HEK293 (cell line): ENCODE measurements at regions not wholly inside any gene's neighbourhood (a gene's known extent, or its start where the extent isn't known, plus 50 kb on each side); places are given as distances from the start of the nearest gene placed in this dataset.

Experiments used
- CTCF ChIA-PET: fragments of 350-600 bp; formaldehyde crosslinking; extraction: SDS; loops from one replicate; lab custom pipeline; 2021; ENCODE audit warnings: antibody characterized with exemption; lab: Yijun Ruan, JAX
- POLR2A ChIA-PET: fragments of 300-600 bp; formaldehyde crosslinking; extraction: SDS; loops from one replicate; lab custom pipeline; 2020; ENCODE audit warnings: antibody characterized with exemption, inconsistent platforms; lab: Yijun Ruan, JAX
- H3K27ac ChIP-seq: fragments of 200-500 bp; sonication (Bioruptor generic); 2 replicates; pipeline ENCODE4 v1.5.1; 2014; ENCODE audit warnings: low read depth, low read length, control low read depth, inconsistent platforms; ENCODE audit errors: extremely low read depth
- H3K36me3 ChIP-seq, 2 experiments: fragments of 200-500 bp in 1 of 2; sonication (Bioruptor generic) in 1 of 2; 1 replicate in 1 of 2; 2 replicates in 1 of 2; pipeline ENCODE4 v1.5.1; 2014 to 2017; ENCODE audit warnings: inconsistent platforms in 2 of 2, low read length in 2 of 2; ENCODE audit not compliant: control insufficient read depth in 2 of 2, insufficient read depth in 1 of 2
- H3K4me1 ChIP-seq: fragments of 200-500 bp; sonication (Bioruptor generic); 2 replicates; pipeline ENCODE4 v1.5.1; 2014; ENCODE audit warnings: mild to moderate bottlenecking, low read length, inconsistent platforms; ENCODE audit not compliant: control insufficient read depth, insufficient read depth
- H3K4me3 ChIP-seq: 2 replicates; pipeline ENCODE4 v1.5.1; 2011; ENCODE audit warnings: low read depth, mild to moderate bottlenecking, control low read depth, low read length, moderate library complexity
- H3K9me3 ChIP-seq: fragments of 200-500 bp; sonication (Bioruptor generic); 2 replicates; pipeline ENCODE4 v1.5.1; 2014; ENCODE audit warnings: low read depth, low read length, inconsistent platforms; ENCODE audit not compliant: control insufficient read depth, insufficient read depth
- FEZF1 ChIP-seq: fragments of 450-650 bp; formaldehyde crosslinking; IDR thresholded peaks from 2 replicates; pipeline ENCODE4 v1.5.1; 2016; ENCODE audit warnings: missing biosample characterization, missing genetic modification characterization
- GLIS2 ChIP-seq: fragments of 450-650 bp; formaldehyde crosslinking; IDR thresholded peaks from 2 replicates; pipeline ENCODE4 v1.5.1; 2016; ENCODE audit warnings: missing biosample characterization, missing genetic modification characterization
- OVOL3 ChIP-seq: fragments of 450-650 bp; formaldehyde crosslinking; IDR thresholded peaks from 2 replicates; pipeline ENCODE4 v1.5.1; 2016; ENCODE audit warnings: missing biosample characterization, missing genetic modification characterization
- PRDM1 ChIP-seq: fragments of 450-650 bp; formaldehyde crosslinking; IDR thresholded peaks from 2 replicates; pipeline ENCODE4; 2016; ENCODE audit warnings: missing biosample characterization, missing genetic modification characterization
- PRDM6 ChIP-seq: fragments of 450-650 bp; formaldehyde crosslinking; IDR thresholded peaks from 2 replicates; pipeline ENCODE4 v1.5.1; 2017; ENCODE audit warnings: missing biosample characterization, missing genetic modification characterization
- ZBTB6 ChIP-seq: fragments of 450-650 bp; formaldehyde crosslinking; IDR thresholded peaks from 2 replicates; pipeline ENCODE4 v1.5.1; 2017; ENCODE audit warnings: missing biosample characterization, missing genetic modification characterization
- ZBTB7A ChIP-seq: fragments of 450-650 bp; formaldehyde crosslinking; IDR thresholded peaks from 2 replicates; pipeline ENCODE4 v1.5.1; 2016; ENCODE audit warnings: low read depth, missing biosample characterization, missing genetic modification characterization
- ZFHX2 ChIP-seq: fragments of 450-650 bp; formaldehyde crosslinking; conservative IDR thresholded peaks from 2 replicates; pipeline ENCODE4 v1.5.1; 2016; ENCODE audit warnings: missing biosample characterization, missing genetic modification characterization
- ZFP37 ChIP-seq: fragments of 450-650 bp; formaldehyde crosslinking; IDR thresholded peaks from 2 replicates; pipeline ENCODE4 v1.5.1; 2016; ENCODE audit warnings: missing biosample characterization, missing genetic modification characterization
- ZNF133 ChIP-seq: fragments of 450-650 bp; formaldehyde crosslinking; IDR thresholded peaks from 2 replicates; pipeline ENCODE4 v1.5.1; 2016; ENCODE audit warnings: missing biosample characterization, missing genetic modification characterization
- ZNF174 ChIP-seq: fragments of 450-650 bp; formaldehyde crosslinking; IDR thresholded peaks from 2 replicates; pipeline ENCODE4 v1.5.0; 2017; ENCODE audit warnings: missing biosample characterization, mild to moderate bottlenecking, missing genetic modification characterization
- ZNF175 ChIP-seq: fragments of 450-650 bp; formaldehyde crosslinking; IDR thresholded peaks from 2 replicates; pipeline ENCODE4 v1.5.1; 2016; ENCODE audit warnings: missing biosample characterization, missing genetic modification characterization
- ZNF19 ChIP-seq: fragments of 450-650 bp; formaldehyde crosslinking; IDR thresholded peaks from 2 replicates; pipeline ENCODE4; 2016; ENCODE audit warnings: missing biosample characterization, missing genetic modification characterization, low read depth
- ZNF202 ChIP-seq: fragments of 450-650 bp; formaldehyde crosslinking; IDR thresholded peaks from 2 replicates; pipeline ENCODE4 v1.5.1; 2016; ENCODE audit warnings: missing biosample characterization, missing genetic modification characterization, borderline replicate concordance
- ZNF211 ChIP-seq: fragments of 450-650 bp; formaldehyde crosslinking; IDR thresholded peaks from 2 replicates; pipeline ENCODE4 v1.5.1; 2016; ENCODE audit warnings: low read depth, missing biosample characterization, missing genetic modification characterization
- ZNF214 ChIP-seq: fragments of 450-650 bp; formaldehyde crosslinking; IDR thresholded peaks from 2 replicates; pipeline ENCODE4 v1.5.1; 2017; ENCODE audit warnings: missing biosample characterization, mild to moderate bottlenecking, missing genetic modification characterization, borderline replicate concordance
- ZNF221 ChIP-seq: fragments of 450-650 bp; formaldehyde crosslinking; IDR thresholded peaks from 2 replicates; pipeline ENCODE4 v1.5.1; 2017; ENCODE audit warnings: missing biosample characterization, missing genetic modification characterization, borderline replicate concordance
- ZNF266 ChIP-seq: fragments of 450-650 bp; formaldehyde crosslinking; IDR thresholded peaks from 2 replicates; pipeline ENCODE4 v1.5.1; 2016; ENCODE audit warnings: missing biosample characterization, missing genetic modification characterization, low read depth
- ZNF341 ChIP-seq: fragments of 450-650 bp; formaldehyde crosslinking; IDR thresholded peaks from 2 replicates; pipeline ENCODE4; 2016; ENCODE audit warnings: low read depth, missing biosample characterization, missing genetic modification characterization
- ZNF391 ChIP-seq: fragments of 450-650 bp; formaldehyde crosslinking; IDR thresholded peaks from 2 replicates; pipeline ENCODE4 v1.5.1; 2016; ENCODE audit warnings: low read depth, missing biosample characterization, missing genetic modification characterization, borderline replicate concordance
- ZNF677 ChIP-seq: fragments of 450-650 bp; IDR thresholded peaks from 2 replicates; pipeline ENCODE4 v1.5.0; 2018; ENCODE audit warnings: missing biosample characterization, mild to moderate bottlenecking, missing genetic modification characterization, moderate library complexity
- ZNF785 ChIP-seq: fragments of 450-650 bp; formaldehyde crosslinking; IDR thresholded peaks from 2 replicates; pipeline ENCODE4 v1.5.1; 2016; ENCODE audit warnings: missing biosample characterization, missing genetic modification characterization
- ZSCAN4 ChIP-seq: fragments of 450-650 bp; formaldehyde crosslinking; IDR thresholded peaks from 2 replicates; pipeline ENCODE4 v1.5.1; 2017; ENCODE audit warnings: missing biosample characterization, missing genetic modification characterization
- ZXDB ChIP-seq: fragments of 450-650 bp; formaldehyde crosslinking; IDR thresholded peaks from 2 replicates; pipeline ENCODE4 v1.5.1; 2016; ENCODE audit warnings: missing biosample characterization, missing genetic modification characterization
- TF ChIP-seq, protein P1 (sequence below): fragments of 450-650 bp; formaldehyde crosslinking; IDR thresholded peaks from 2 replicates; pipeline ENCODE4 v1.5.1; 2016; ENCODE audit warnings: missing biosample characterization, missing genetic modification characterization
- TF ChIP-seq, protein P2 (sequence below): fragments of 450-650 bp; formaldehyde crosslinking; IDR thresholded peaks from 2 replicates; pipeline ENCODE4 v1.5.1; 2016; ENCODE audit warnings: missing biosample characterization, missing genetic modification characterization
- TF ChIP-seq, protein P3 (sequence below): fragments of 450-650 bp; formaldehyde crosslinking; optimal IDR thresholded peaks from 2 replicates; pipeline ENCODE3; 2016; ENCODE audit warnings: missing biosample characterization, mild to moderate bottlenecking, missing genetic modification characterization
- TF ChIP-seq, protein P4 (sequence below): fragments of 450-650 bp; formaldehyde crosslinking; IDR thresholded peaks from 2 replicates; pipeline ENCODE4 v1.5.1; 2016; ENCODE audit warnings: missing biosample characterization, missing genetic modification characterization

GRCh38 chr2:584863-585823 is 92.1 kb downstream of the TMEM18 start:
- POLR2A ChIA-PET: no interaction called here
- H3K9me3 ChIP-seq: no peaks in the 10 kb centered on the region
- H3K4me1 ChIP-seq: peaks cover 7% of the 10 kb centered on the region

GRCh38 chr2:583666-584065 is 93.5 kb downstream of the TMEM18 start:
- Histone ChIP-seq H3K4me3 (no peak overlapping the region), H3K9me3 (no peaks in the 10 kb centered on the region), H3K27ac (no peak overlapping the region), H3K36me3 (no peaks in the 10 kb centered on the region), H3K4me1 (peaks cover 7% of the 10 kb centered on the region)
- POLR2A ChIA-PET: no interaction called here
- CTCF ChIA-PET: no interaction called here
- TF ChIP-seq ZFP37: no peak
- TF ChIP-seq ZNF214 (tag by site-specific recombination): no peak
- TF ChIP-seq ZNF211 (tag by site-specific recombination): no peak
- no peak for TF ChIP-seq ZNF133 (tag by site-specific recombination)
- no peak for TF ChIP-seq ZBTB7A
- TF ChIP-seq FEZF1 (tag by site-specific recombination): no peak
- TF ChIP-seq, protein P1, sequence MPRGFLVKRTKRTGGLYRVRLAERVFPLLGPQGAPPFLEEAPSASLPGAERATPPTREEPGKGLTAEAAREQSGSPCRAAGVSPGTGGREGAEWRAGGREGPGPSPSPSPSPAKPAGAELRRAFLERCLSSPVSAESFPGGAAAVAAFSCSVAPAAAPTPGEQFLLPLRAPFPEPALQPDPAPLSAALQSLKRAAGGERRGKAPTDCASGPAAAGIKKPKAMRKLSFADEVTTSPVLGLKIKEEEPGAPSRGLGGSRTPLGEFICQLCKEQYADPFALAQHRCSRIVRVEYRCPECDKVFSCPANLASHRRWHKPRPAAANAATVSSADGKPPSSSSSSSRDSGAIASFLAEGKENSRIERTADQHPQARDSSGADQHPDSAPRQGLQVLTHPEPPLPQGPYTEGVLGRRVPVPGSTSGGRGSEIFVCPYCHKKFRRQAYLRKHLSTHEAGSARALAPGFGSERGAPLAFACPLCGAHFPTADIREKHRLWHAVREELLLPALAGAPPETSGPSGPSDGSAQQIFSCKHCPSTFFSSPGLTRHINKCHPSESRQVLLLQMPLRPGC (tag by site-specific recombination): no peak
- no peak for TF ChIP-seq ZNF266 (tag by site-specific recombination)
- no peak for TF ChIP-seq ZNF221 (tag by site-specific recombination)
- TF ChIP-seq, protein P2, sequence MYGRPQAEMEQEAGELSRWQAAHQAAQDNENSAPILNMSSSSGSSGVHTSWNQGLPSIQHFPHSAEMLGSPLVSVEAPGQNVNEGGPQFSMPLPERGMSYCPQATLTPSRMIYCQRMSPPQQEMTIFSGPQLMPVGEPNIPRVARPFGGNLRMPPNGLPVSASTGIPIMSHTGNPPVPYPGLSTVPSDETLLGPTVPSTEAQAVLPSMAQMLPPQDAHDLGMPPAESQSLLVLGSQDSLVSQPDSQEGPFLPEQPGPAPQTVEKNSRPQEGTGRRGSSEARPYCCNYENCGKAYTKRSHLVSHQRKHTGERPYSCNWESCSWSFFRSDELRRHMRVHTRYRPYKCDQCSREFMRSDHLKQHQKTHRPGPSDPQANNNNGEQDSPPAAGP (tag by site-specific recombination): no peak
- no peak for TF ChIP-seq ZNF785 (tag by site-specific recombination)
- no peak for TF ChIP-seq ZXDB (tag by site-specific recombination)
- no peak for TF ChIP-seq ZNF175 (tag by site-specific recombination)
- TF ChIP-seq PRDM6: no peak
- TF ChIP-seq GLIS2: no peak
- no peak for TF ChIP-seq ZBTB6
- TF ChIP-seq ZNF391 (tag by site-specific recombination): no peak

More at GRCh38 chr2:584863-585823, 92.1 kb downstream of the TMEM18 start:
- no peaks in the 10 kb centered on the region for H3K36me3 ChIP-seq
- TF ChIP-seq ZFHX2 (tag by site-specific recombination) (no peak), ZNF19 (tag by site-specific recombination) (no peak), ZSCAN4 (tag by site-specific recombination) (no peak), OVOL3 (tag by site-specific recombination) (no peak), ZNF174 (tag by site-specific recombination) (no peak), ZNF202 (tag by site-specific recombination) (no peak), ZNF341 (tag by site-specific recombination) (no peak), ZNF677 (no peak), PRDM1 (no peak)
- TF ChIP-seq, protein P3, sequence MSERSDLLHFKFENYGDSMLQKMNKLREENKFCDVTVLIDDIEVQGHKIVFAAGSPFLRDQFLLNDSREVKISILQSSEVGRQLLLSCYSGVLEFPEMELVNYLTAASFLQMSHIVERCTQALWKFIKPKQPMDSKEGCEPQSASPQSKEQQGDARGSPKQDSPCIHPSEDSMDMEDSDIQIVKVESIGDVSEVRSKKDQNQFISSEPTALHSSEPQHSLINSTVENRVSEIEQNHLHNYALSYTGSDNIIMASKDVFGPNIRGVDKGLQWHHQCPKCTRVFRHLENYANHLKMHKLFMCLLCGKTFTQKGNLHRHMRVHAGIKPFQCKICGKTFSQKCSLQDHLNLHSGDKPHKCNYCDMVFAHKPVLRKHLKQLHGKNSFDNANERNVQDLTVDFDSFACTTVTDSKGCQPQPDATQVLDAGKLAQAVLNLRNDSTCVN (tag by site-specific recombination): no peak
- TF ChIP-seq, protein P4, sequence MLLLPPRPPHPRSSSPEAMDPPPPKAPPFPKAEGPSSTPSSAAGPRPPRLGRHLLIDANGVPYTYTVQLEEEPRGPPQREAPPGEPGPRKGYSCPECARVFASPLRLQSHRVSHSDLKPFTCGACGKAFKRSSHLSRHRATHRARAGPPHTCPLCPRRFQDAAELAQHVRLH (tag by site-specific recombination): no peak
- no peak overlapping the region for H3K27ac ChIP-seq
- no peak overlapping the region for H3K4me3 ChIP-seq
- CTCF ChIA-PET: no interaction called here
